Caco-2 (cell line): ENCODE measurements at regions not wholly inside any gene's neighbourhood (a gene's known extent, or its start where the extent isn't known, plus 50 kb on each side); places are given as distances from the start of the nearest gene placed in this dataset.
A peak's percentile ranks its signal among the peaks of the same experiment; 100 is the strongest.

ENCODE experiments used
- BruUV-seq: library from RNA; stranded (reverse); fragments of 400-500 nt; replicated peaks from 2 replicates; lab custom pipeline; 2021; lab: Mats Ljungman, UMichigan
- CTCF ChIA-PET: fragments of 300-600 bp; sonication (Branson Sonifier 250); formaldehyde crosslinking; loops from one replicate; lab custom pipeline; 2022; ENCODE audit warnings: antibody characterized with exemption; lab: Charles Lee
- POLR2A ChIA-PET: fragments of 300-600 bp; sonication (Branson Sonifier 250); formaldehyde crosslinking; loops from one replicate; lab custom pipeline; 2022; ENCODE audit warnings: antibody characterized with exemption; lab: Charles Lee
- DNase-seq, 2 experiments: peaks; one replicate each; pipeline versions ENCODE4 v3.0.0 to v3.0.0-alpha.2; 2020 to 2022
- H3K27me3 ChIP-seq: replicated peaks from 2 replicates; pipeline ENCODE4 v1.6.0; 2011; ENCODE audit warnings: low read length; ENCODE audit not compliant: control insufficient read depth, insufficient read depth
- H3K36me3 ChIP-seq: 2 replicates; pipeline ENCODE4 v1.5.1; 2011; ENCODE audit warnings: low read length; ENCODE audit not compliant: control insufficient read depth, insufficient read depth
- H3K4me1 ChIP-seq: fragments of 250-450 bp; sonication (Bioruptor Pico); 2 replicates; pipeline ENCODE4 v1.5.1; 2020; ENCODE audit warnings: mild to moderate bottlenecking
- H3K4me3 ChIP-seq: 2 replicates; pipeline ENCODE4 v1.5.1; 2011; ENCODE audit warnings: low read depth, mild to moderate bottlenecking, control low read depth, low read length
- H3K9me3 ChIP-seq: fragments of 250-450 bp; sonication (Bioruptor Pico); 2 replicates; pipeline ENCODE4 v1.5.1; 2020; ENCODE audit warnings: mild to moderate bottlenecking, moderate library complexity
- H3K27ac Mint-ChIP-seq: one replicate; pipeline ENCODE4 v1.8.0; 2022; ENCODE audit warnings: mixed read lengths; ENCODE audit not compliant: unreplicated experiment
- H3K27me3 Mint-ChIP-seq: one replicate; pipeline ENCODE4 v1.8.0; 2022; ENCODE audit warnings: mixed read lengths; ENCODE audit not compliant: insufficient read depth, unreplicated experiment
- H3K36me3 Mint-ChIP-seq: one replicate; pipeline ENCODE4 v1.8.0; 2022; ENCODE audit warnings: mild to moderate bottlenecking, mixed read lengths; ENCODE audit not compliant: insufficient read depth, unreplicated experiment
- H3K4me1 Mint-ChIP-seq: one replicate; pipeline ENCODE4 v1.8.0; 2022; ENCODE audit warnings: low read depth, mixed read lengths; ENCODE audit not compliant: unreplicated experiment
- H3K4me3 Mint-ChIP-seq: one replicate; pipeline ENCODE4 v1.8.0; 2022; ENCODE audit warnings: mild to moderate bottlenecking, moderate library complexity, mixed read lengths; ENCODE audit not compliant: unreplicated experiment
- H3K9me3 Mint-ChIP-seq: one replicate; pipeline ENCODE4 v1.8.0; 2022; ENCODE audit warnings: mixed read lengths; ENCODE audit not compliant: unreplicated experiment
- intact Hi-C: fragments of 100-400 bp; cut with micrococcal nuclease; formaldehyde crosslinking; loops from one replicate; pipeline ENCODE4 v1.10.0; 2022; ENCODE audit not compliant: unreplicated experiment
- TF ChIP-seq, protein P1 (sequence below), 2 experiments: fragments of 200-600 bp in 1 of 2; IDR thresholded peaks; 1 replicate in 1 of 2; 2 replicates in 1 of 2; pipeline versions ENCODE4 v1.5.1 to v1.8.0; 2011 to 2022; ENCODE audit warnings: antibody characterized with exemption in 1 of 2, control low read depth in 1 of 2, inconsistent platforms in 1 of 2, low read depth in 1 of 2, low read length in 1 of 2, mild to moderate bottlenecking in 1 of 2, moderate library complexity in 1 of 2; ENCODE audit not compliant: insufficient read depth in 1 of 2, severe bottlenecking in 1 of 2, unreplicated experiment in 1 of 2

DNA sequence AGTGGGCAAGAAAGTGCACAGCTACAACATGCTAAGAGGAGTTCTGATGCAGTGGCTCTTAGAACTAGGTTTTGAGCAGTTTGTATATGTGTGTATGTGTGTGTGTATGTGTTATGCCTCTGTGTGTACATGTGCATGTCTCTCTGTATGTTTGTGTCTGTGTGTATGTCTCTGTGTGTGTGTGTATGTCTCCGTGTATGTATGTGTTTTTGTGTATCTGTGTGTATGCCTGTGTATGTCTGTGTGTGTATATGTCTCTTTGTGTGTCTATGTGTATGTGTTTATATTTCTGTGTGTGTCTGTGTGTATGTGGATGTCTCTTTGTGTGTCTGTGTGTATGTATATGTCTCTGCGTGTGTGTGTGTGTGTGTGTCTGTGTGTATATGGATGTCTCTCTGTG lies 139.6 kb downstream of the C12orf75 start:
- Histone ChIP-seq H3K36me3 (no peaks in the 10 kb centered on the region), H3K4me3 (no peak overlapping the region), H3K4me1 (no peaks in the 10 kb centered on the region), H3K27me3 (no peaks in the 10 kb centered on the region), H3K9me3 (no peaks in the 10 kb centered on the region)
- Mint-ChIP-seq H3K9me3 (no peaks in the 10 kb centered on the region), H3K27me3 (no peaks in the 10 kb centered on the region), H3K4me3 (no peak overlapping the region), H3K36me3 (no peaks in the 10 kb centered on the region), H3K4me1 (peaks cover 13% of the 10 kb centered on the region), H3K27ac (no peak overlapping the region)
- ChIA-PET POLR2A (no interaction called here), CTCF (no interaction called here)
- intact Hi-C loops: no loop called here
- no TSS peak for BruUV-seq
- TF ChIP-seq, protein P1, sequence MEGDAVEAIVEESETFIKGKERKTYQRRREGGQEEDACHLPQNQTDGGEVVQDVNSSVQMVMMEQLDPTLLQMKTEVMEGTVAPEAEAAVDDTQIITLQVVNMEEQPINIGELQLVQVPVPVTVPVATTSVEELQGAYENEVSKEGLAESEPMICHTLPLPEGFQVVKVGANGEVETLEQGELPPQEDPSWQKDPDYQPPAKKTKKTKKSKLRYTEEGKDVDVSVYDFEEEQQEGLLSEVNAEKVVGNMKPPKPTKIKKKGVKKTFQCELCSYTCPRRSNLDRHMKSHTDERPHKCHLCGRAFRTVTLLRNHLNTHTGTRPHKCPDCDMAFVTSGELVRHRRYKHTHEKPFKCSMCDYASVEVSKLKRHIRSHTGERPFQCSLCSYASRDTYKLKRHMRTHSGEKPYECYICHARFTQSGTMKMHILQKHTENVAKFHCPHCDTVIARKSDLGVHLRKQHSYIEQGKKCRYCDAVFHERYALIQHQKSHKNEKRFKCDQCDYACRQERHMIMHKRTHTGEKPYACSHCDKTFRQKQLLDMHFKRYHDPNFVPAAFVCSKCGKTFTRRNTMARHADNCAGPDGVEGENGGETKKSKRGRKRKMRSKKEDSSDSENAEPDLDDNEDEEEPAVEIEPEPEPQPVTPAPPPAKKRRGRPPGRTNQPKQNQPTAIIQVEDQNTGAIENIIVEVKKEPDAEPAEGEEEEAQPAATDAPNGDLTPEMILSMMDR (IDR thresholded peaks at IDR 0.05; ENCODE audit: insufficient read depth in 1 of 2, low read depth in 1 of 2, low read length in 1 of 2, severe bottlenecking in 1 of 2, unreplicated experiment in 1 of 2): no peak
- DNase-seq: no peak

DNA sequence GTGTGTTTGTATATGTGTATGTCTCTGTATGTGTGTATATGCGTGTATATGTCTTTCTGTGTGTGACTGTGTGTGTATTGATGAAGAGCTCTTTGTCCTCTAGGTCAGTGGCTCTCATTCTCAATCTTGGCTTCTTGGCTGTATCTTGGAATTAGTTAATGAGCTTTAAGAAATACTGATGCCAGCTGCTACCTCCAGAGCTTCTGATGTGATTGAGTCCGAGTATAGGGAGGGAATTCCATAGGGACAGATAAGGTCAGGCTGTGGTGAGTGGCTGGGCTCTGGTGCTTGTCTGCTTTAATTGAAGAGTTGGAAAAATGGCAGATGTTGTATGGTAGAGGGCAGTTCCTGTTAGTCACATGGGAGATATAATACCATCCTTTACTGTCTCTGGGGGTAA lies 140.1 kb downstream of the C12orf75 start:
- Histone ChIP-seq H3K27me3 (no peaks in the 10 kb centered on the region), H3K9me3 (no peaks in the 10 kb centered on the region), H3K4me1 (no peaks in the 10 kb centered on the region), H3K4me3 (no peak overlapping the region), H3K36me3 (no peaks in the 10 kb centered on the region)
- no TSS peak for BruUV-seq
- ChIA-PET POLR2A (no interaction called here), CTCF (no interaction called here)
- Mint-ChIP-seq H3K9me3 (no peaks in the 10 kb centered on the region), H3K4me3 (no peak overlapping the region), H3K36me3 (no peaks in the 10 kb centered on the region), H3K4me1 (peaks cover 13% of the 10 kb centered on the region), H3K27ac (no peak overlapping the region), H3K27me3 (no peaks in the 10 kb centered on the region)
- no peak for DNase-seq
- TF ChIP-seq, protein P1 (IDR thresholded peaks at IDR 0.05; ENCODE audit: insufficient read depth in 1 of 2, low read depth in 1 of 2, low read length in 1 of 2, severe bottlenecking in 1 of 2, unreplicated experiment in 1 of 2): no peak
- intact Hi-C loops: no loop called here

DNA sequence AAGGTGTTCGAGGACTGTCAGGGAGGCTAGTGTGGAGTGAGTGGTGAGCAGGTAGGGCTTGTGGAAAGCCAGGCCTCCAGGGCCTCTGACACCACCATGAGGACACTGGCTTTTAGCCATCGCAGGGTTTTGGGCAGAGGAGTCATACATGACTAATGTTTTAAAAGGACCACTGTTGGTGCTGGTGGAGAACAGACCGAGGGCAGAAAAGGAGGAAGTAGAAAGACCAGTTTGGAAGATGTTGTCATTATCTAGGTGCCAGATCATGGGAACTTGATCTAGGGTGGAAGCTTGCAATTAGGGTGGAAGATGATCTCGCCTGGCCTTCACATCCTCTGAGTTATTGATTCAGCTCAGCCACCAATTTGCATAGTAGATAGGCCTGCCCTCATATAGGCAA lies 144.2 kb downstream of the C12orf75 start:
- BruUV-seq: no TSS peak
- CTCF ChIA-PET: no interaction called here
- Mint-ChIP-seq H3K4me1 (peaks cover 6% of the 10 kb centered on the region), H3K36me3 (no peaks in the 10 kb centered on the region), H3K9me3 (peaks cover 10% of the 10 kb centered on the region), H3K27ac (peak overlapping the region; percentile 1), H3K4me3 (no peak overlapping the region), H3K27me3 (no peaks in the 10 kb centered on the region)
- Histone ChIP-seq H3K9me3 (no peaks in the 10 kb centered on the region), H3K27me3 (no peaks in the 10 kb centered on the region), H3K4me3 (no peak overlapping the region), H3K36me3 (no peaks in the 10 kb centered on the region), H3K4me1 (peaks cover 9% of the 10 kb centered on the region)
- POLR2A ChIA-PET: no interaction called here
- TF ChIP-seq, protein P1 (IDR thresholded peaks at IDR 0.05; ENCODE audit: insufficient read depth in 1 of 2, low read depth in 1 of 2, low read length in 1 of 2, severe bottlenecking in 1 of 2, unreplicated experiment in 1 of 2): no peak
- intact Hi-C loops: no loop called here
- DNase-seq: no peak
